CD4-positive, alpha-beta T cell (primary cell): ENCODE measurements at regions not wholly inside any gene's neighbourhood (a gene's known extent, or its start where the extent isn't known, plus 50 kb on each side); places are given as distances from the start of the nearest gene placed in this dataset.

Source experiments
- ATAC-seq: fragments of 200-7000 bp; cut with Tn5 transposase; one replicate; pipeline ENCODE4 v1.10.0; 2022; ENCODE audit warnings: mild to moderate bottlenecking; ENCODE audit not compliant: poor library complexity
- CTCF ChIA-PET: fragments of 350-600 bp; sonication (Branson Sonifier 250); formaldehyde crosslinking; loops from one replicate; lab custom pipeline; 2021; ENCODE audit warnings: antibody characterized with exemption, inconsistent platforms; lab: Charles Lee
- POLR2A ChIA-PET: fragments of 350-600 bp; sonication (Branson Sonifier 250); formaldehyde crosslinking; loops from one replicate; lab custom pipeline; 2021; ENCODE audit warnings: antibody characterized with exemption, inconsistent platforms; lab: Charles Lee
- DNase-seq, 14 experiments: peaks; one replicate each; pipeline ENCODE4 v3.0.0-alpha.2; 2013 to 2020; ENCODE audit warnings: mixed read lengths in 2 of 14
- H3K27ac ChIP-seq, 2 donors: one replicate each; pipeline versions ENCODE4 v1.5.1 to v1.7.0; 2013; ENCODE audit warnings: low read length in 2 of 2, low read depth in 1 of 2, mild to moderate bottlenecking in 1 of 2
- H3K27me3 ChIP-seq, 2 experiments: 1 replicate in 1 of 2; 2 replicates in 1 of 2; pipeline versions ENCODE4 v1.6.1 to v1.7.0; 2013; ENCODE audit warnings: low read length in 2 of 2, control low read depth in 1 of 2, mild to moderate bottlenecking in 1 of 2, moderate library complexity in 1 of 2; ENCODE audit not compliant: insufficient read depth in 2 of 2, control insufficient read depth in 1 of 2
- H3K36me3 ChIP-seq: one replicate; pipeline ENCODE4 v1.6.1; 2013; ENCODE audit warnings: low read length, control low read depth; ENCODE audit not compliant: insufficient read depth
- H3K4me1 ChIP-seq: one replicate; pipeline ENCODE4 v1.6.1; 2013; ENCODE audit warnings: low read length, control low read depth; ENCODE audit not compliant: insufficient read depth
- H3K4me3 ChIP-seq: one replicate; pipeline ENCODE4 v1.5.1; 2013; ENCODE audit warnings: mild to moderate bottlenecking, low read length, moderate library complexity
- H3K9me3 ChIP-seq, 2 experiments: 1 replicate in 1 of 2; 2 replicates in 1 of 2; pipeline versions ENCODE4 v1.6.1 to v1.7.0; 2013; ENCODE audit warnings: low read length in 2 of 2, mild to moderate bottlenecking in 2 of 2, control low read depth in 1 of 2, moderate library complexity in 1 of 2; ENCODE audit not compliant: control insufficient read depth in 1 of 2, insufficient read depth in 1 of 2
- H3K27ac Mint-ChIP-seq: one replicate; pipeline ENCODE4 v1.8.0; 2020; ENCODE audit warnings: mixed read lengths
- H3K27me3 Mint-ChIP-seq: one replicate; pipeline ENCODE4 v1.8.0; 2021; ENCODE audit warnings: mixed read lengths
- H3K36me3 Mint-ChIP-seq: one replicate; pipeline ENCODE4 v1.8.0; 2021; ENCODE audit warnings: low read depth, mixed read lengths
- H3K4me1 Mint-ChIP-seq: one replicate; pipeline ENCODE4 v1.8.0; 2021; ENCODE audit warnings: low read depth, mixed read lengths
- H3K4me3 Mint-ChIP-seq: one replicate; pipeline ENCODE4 v1.8.0; 2020; ENCODE audit warnings: mild to moderate bottlenecking, mixed read lengths
- H3K9me3 Mint-ChIP-seq: one replicate; pipeline ENCODE4 v1.8.0; 2020; ENCODE audit warnings: mixed read lengths
- CTCF ChIP-seq: fragments of 200-600 bp; IDR thresholded peaks from one replicate; pipeline ENCODE4 v1.8.0; 2022; ENCODE audit warnings: antibody characterized with exemption, mild to moderate bottlenecking
- intact Hi-C, 2 experiments: fragments of 100-400 bp; cut with DNase I in 1 of 2; cut with micrococcal nuclease in 1 of 2; formaldehyde crosslinking; loops; one replicate each; pipeline versions ENCODE4 v1.15.1 to v1.9.0; 2023 to 2025; cut with DNase I, micrococcal nuclease

- ChIA-PET CTCF (no interaction called here), POLR2A (no interaction called here)
- H3K27me3 Mint-ChIP-seq: no peaks in the 10 kb centered on the region
- H3K4me1 Mint-ChIP-seq: no peaks in the 10 kb centered on the region
- Histone ChIP-seq H3K36me3 (no peaks in the 10 kb centered on the region), H3K4me3 (no peak overlapping the region), H3K27ac (no peak overlapping the region), H3K9me3 (no peaks in the 10 kb centered on the region), H3K4me1 (no peaks in the 10 kb centered on the region), H3K27me3 (no peaks in the 10 kb centered on the region)
- H3K36me3 Mint-ChIP-seq: no peaks in the 10 kb centered on the region
- no peak for ATAC-seq
- H3K27ac Mint-ChIP-seq: no peak overlapping the region
- DNase-seq: no peak
- intact Hi-C loops: no loop called here
- peaks cover 4% of the 10 kb centered on the region for H3K9me3 Mint-ChIP-seq
- TF ChIP-seq CTCF: no peak
- no peak overlapping the region for H3K4me3 Mint-ChIP-seq
These were observed 317.2 kb downstream of the DHX15 start for GRCh38 chr4:24266951-24267722.

- ChIA-PET CTCF (no interaction called here), POLR2A (no interaction called here)
- no peak overlapping the region for H3K27ac Mint-ChIP-seq
- no peaks in the 10 kb centered on the region for H3K36me3 Mint-ChIP-seq
- H3K27me3 ChIP-seq: no peaks in the 10 kb centered on the region
- no peak overlapping the region for H3K27ac ChIP-seq
- no peaks in the 10 kb centered on the region for H3K4me1 Mint-ChIP-seq
- H3K4me3 Mint-ChIP-seq: no peak overlapping the region
- no peak for TF ChIP-seq CTCF
- H3K36me3 ChIP-seq: no peaks in the 10 kb centered on the region
- H3K4me1 ChIP-seq: no peaks in the 10 kb centered on the region
- no peak overlapping the region for H3K4me3 ChIP-seq
- no peak for ATAC-seq
- DNase-seq: no peak
- no peaks in the 10 kb centered on the region for H3K9me3 ChIP-seq
- no peaks in the 10 kb centered on the region for H3K27me3 Mint-ChIP-seq
- H3K9me3 Mint-ChIP-seq: peaks cover 4% of the 10 kb centered on the region
- intact Hi-C loops: no loop called here
These were observed 318.4 kb downstream of the DHX15 start for GRCh38 chr4:24265989-24266388.

GRCh38 chr4:24262616-24263015 lies 321.7 kb downstream of the DHX15 start:
- Mint-ChIP-seq H3K27ac (no peak overlapping the region), H3K27me3 (no peaks in the 10 kb centered on the region), H3K9me3 (peaks cover 7% of the 10 kb centered on the region), H3K36me3 (no peaks in the 10 kb centered on the region), H3K4me3 (no peak overlapping the region), H3K4me1 (no peaks in the 10 kb centered on the region)
- POLR2A ChIA-PET: no interaction called here
- Histone ChIP-seq H3K27me3 (no peaks in the 10 kb centered on the region), H3K9me3 (no peaks in the 10 kb centered on the region), H3K4me1 (no peaks in the 10 kb centered on the region), H3K4me3 (no peak overlapping the region), H3K36me3 (no peaks in the 10 kb centered on the region), H3K27ac (no peak overlapping the region)
- DNase-seq (no peak), ATAC-seq (no peak)
- no peak for TF ChIP-seq CTCF
- CTCF ChIA-PET: no interaction called here
- intact Hi-C loops: no loop called here
